Transverse colon (tissue), 3 donors: ENCODE measurements at regions not wholly inside any gene's neighbourhood (a gene's known extent, or its start where the extent isn't known, plus 50 kb on each side); places are given as distances from the start of the nearest gene placed in this dataset.

Experiments
- CTCF ChIP-seq, 5 experiments: fragments of 200-600 bp in 3 of 5; fragments of 450-650 bp in 2 of 5; sonication (generic) in 3 of 5; IDR thresholded peaks; 1 replicate in 2 of 5; 2 replicates in 3 of 5; pipeline ENCODE4 v1.5.1; 2016 to 2017; ENCODE audit warnings: antibody characterized with exemption in 5 of 5, inconsistent platforms in 3 of 5, mild to moderate bottlenecking in 2 of 5, moderate library complexity in 1 of 5
- EP300 ChIP-seq: sonication (generic); formaldehyde crosslinking; IDR thresholded peaks from one replicate; pipeline ENCODE4 v1.6.1; 2017; ENCODE audit warnings: antibody characterized with exemption, low read depth
- POLR2A ChIP-seq: fragments of 450-650 bp; IDR thresholded peaks from one replicate; pipeline ENCODE4 v1.6.1; 2016; ENCODE audit warnings: antibody characterized with exemption, mild to moderate bottlenecking, moderate library complexity

- TF ChIP-seq CTCF (IDR thresholded peaks at IDR 0.05) (no peak), POLR2A (no peak), EP300 (no peak)
Measured at GRCh38 chr9:16951502-16951901, 81.0 kb upstream of the BNC2 start.
